ENCODE measurements at regions not wholly inside any gene's neighbourhood (a gene's known extent, or its start where the extent isn't known, plus 50 kb on each side); places are given as distances from the start of the nearest gene placed in this dataset.

- no peak for TF ChIP-seq JUND (IDR thresholded peaks at IDR 0.05)
- TF ChIP-seq CTCF (IDR thresholded peaks at IDR 0.05; ENCODE audit: low read depth, low read length, missing input control) = no peak
Measured at GRCh38 chr6:80464901-80465300, 358.4 kb downstream of the BCKDHB start.
